ENCODE measurements at regions not wholly inside any gene's neighbourhood (a gene's known extent, or its start where the extent isn't known, plus 50 kb on each side); places are given as distances from the start of the nearest gene placed in this dataset.

DNA sequence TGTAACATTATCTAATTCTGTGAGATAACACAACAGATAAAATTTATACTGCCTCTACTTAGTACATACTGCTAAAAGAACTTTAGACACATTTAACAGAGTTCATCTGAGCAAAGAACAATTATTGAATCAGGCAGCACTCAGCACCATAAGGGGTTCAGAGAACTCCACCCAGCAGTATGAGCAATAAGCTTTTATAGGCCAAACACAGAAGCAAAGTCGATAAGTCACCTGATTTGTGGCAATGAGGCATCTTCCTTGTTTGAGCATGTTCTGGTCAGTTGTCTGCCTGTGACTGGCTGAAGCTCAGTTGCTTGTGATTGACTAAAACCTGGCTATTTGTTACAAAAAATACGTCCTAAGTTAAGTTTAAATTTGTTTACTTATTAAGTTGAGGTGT lies 746.1 kb upstream of the DDX18 start:
- in situ Hi-C loops (cut with HindIII; ENCODE audit: low pct_ligation_motif_present, low sequenced_read_pairs): no loop called here
- TF ChIP-seq, protein P1, sequence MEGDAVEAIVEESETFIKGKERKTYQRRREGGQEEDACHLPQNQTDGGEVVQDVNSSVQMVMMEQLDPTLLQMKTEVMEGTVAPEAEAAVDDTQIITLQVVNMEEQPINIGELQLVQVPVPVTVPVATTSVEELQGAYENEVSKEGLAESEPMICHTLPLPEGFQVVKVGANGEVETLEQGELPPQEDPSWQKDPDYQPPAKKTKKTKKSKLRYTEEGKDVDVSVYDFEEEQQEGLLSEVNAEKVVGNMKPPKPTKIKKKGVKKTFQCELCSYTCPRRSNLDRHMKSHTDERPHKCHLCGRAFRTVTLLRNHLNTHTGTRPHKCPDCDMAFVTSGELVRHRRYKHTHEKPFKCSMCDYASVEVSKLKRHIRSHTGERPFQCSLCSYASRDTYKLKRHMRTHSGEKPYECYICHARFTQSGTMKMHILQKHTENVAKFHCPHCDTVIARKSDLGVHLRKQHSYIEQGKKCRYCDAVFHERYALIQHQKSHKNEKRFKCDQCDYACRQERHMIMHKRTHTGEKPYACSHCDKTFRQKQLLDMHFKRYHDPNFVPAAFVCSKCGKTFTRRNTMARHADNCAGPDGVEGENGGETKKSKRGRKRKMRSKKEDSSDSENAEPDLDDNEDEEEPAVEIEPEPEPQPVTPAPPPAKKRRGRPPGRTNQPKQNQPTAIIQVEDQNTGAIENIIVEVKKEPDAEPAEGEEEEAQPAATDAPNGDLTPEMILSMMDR (IDR thresholded peaks at IDR 0.05; ENCODE audit: low read depth, low read length, missing control alignments): no peak
- Histone ChIP-seq H3K27me3 (replicated peaks) (no peaks in the 10 kb centered on the region), H3K4me3 (ENCODE audit: low read depth, low read length) (no peak overlapping the region), H3K36me3 (replicated peaks) (no peaks in the 10 kb centered on the region), H3K27ac (no peak overlapping the region)
- no peak for DNase-seq

GRCh38 chr2:117071556-117072102 lies 742.9 kb upstream of the DDX18 start:
- no peaks in the 10 kb centered on the region for H3K36me3 ChIP-seq (replicated peaks)
- TF ChIP-seq, protein P1 (IDR thresholded peaks at IDR 0.05; ENCODE audit: low read depth, low read length, missing control alignments): no peak
- no peaks in the 10 kb centered on the region for H3K27me3 ChIP-seq (replicated peaks)
- no peak overlapping the region for H3K27ac ChIP-seq
- in situ Hi-C loops (cut with HindIII; ENCODE audit: low pct_ligation_motif_present, low sequenced_read_pairs): no loop called here
- H3K4me3 ChIP-seq (ENCODE audit: low read depth, low read length): no peak overlapping the region
- no peak for DNase-seq

DNA sequence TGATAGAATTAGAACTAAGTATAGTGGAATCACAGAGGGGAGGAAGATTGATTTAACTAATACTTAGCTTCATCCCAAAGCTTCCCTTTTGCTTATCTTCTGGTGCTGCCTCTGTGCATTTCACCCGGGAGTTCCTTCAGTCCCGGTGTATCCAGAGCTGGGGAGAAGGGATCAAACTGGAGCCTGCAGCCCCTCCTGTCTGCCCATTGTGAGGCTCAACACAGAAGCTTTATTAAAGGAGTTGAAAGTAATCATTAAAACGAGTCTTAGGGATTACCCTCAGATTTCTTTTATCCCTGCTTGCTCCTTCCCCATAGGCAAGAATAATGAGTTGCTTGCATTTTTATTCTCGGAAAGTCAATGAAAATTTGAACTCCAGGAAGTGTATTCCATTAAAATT lies 739.7 kb upstream of the DDX18 start:
- Histone ChIP-seq H3K27ac (no peak overlapping the region), H3K27me3 (replicated peaks) (no peaks in the 10 kb centered on the region), H3K36me3 (replicated peaks) (no peaks in the 10 kb centered on the region), H3K4me3 (ENCODE audit: low read depth, low read length) (no peak overlapping the region)
- TF ChIP-seq, protein P1 (IDR thresholded peaks at IDR 0.05; ENCODE audit: low read depth, low read length, missing control alignments): no peak
- in situ Hi-C loops (cut with HindIII; ENCODE audit: low pct_ligation_motif_present, low sequenced_read_pairs): no loop called here
- DNase-seq: no peak

DNA sequence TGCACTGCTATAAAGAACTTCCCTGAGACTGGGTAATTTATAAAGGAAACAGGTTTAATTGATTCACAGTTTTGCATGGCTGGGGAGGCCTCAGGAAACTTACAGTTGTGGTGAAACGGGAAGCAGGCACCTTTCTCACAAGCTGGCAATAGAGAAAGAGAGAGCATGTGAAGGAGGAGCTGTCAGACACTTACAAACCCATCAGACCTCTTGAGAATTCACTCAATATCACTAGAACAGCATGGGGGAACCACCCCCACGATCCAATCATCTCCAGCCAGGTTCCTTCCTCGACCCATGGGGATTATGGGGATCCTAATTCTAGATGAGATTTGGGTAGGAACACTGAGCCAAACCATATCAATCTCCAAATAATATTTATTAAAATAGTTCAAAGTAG lies 729.2 kb upstream of the DDX18 start:
- Histone ChIP-seq H3K27ac (no peak overlapping the region), H3K4me3 (ENCODE audit: low read depth, low read length) (no peak overlapping the region), H3K27me3 (replicated peaks) (no peaks in the 10 kb centered on the region), H3K36me3 (replicated peaks) (no peaks in the 10 kb centered on the region)
- in situ Hi-C loops (cut with HindIII; ENCODE audit: low pct_ligation_motif_present, low sequenced_read_pairs): no loop called here
- TF ChIP-seq, protein P1 (IDR thresholded peaks at IDR 0.05; ENCODE audit: low read depth, low read length, missing control alignments): no peak
- DNase-seq: no peak

DNA sequence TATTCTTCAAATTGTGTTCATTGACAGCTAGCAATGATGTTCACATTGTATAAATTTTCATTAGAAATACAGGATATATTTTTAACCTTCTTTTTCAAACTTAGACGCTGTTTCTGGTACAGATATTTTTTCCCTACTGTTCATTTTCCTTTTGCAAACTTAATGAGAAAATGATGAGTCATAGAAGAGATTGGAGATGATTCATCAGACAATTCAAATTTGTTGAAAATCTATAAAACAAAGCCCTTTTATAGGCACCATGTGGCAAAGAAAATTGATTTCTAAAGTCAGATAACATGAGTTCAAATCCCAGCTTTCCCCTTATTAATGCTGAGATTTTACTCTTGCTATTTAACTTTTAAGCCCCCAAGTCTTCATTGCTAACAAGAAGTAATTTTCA lies 728.8 kb upstream of the DDX18 start:
- Histone ChIP-seq H3K27ac (no peak overlapping the region), H3K27me3 (replicated peaks) (no peaks in the 10 kb centered on the region)
- TF ChIP-seq, protein P1 (IDR thresholded peaks at IDR 0.05; ENCODE audit: low read depth, low read length, missing control alignments): no peak

More for the DNA sequence above, 728.8 kb upstream of the DDX18 start:
- Histone ChIP-seq H3K4me3 (ENCODE audit: low read depth, low read length) (no peak overlapping the region), H3K36me3 (replicated peaks) (no peaks in the 10 kb centered on the region)
- DNase-seq: no peak
- in situ Hi-C loops (cut with HindIII; ENCODE audit: low pct_ligation_motif_present, low sequenced_read_pairs): no loop called here

All from brain microvascular endothelial cell (primary cell).